ENCODE measurements at regions not wholly inside any gene's neighbourhood (a gene's known extent, or its start where the extent isn't known, plus 50 kb on each side); places are given as distances from the start of the nearest gene placed in this dataset.

GRCh38 chr14:83019744-83020414, 1486.2 kb upstream of the SEL1L start:
- no peak overlapping the region for H4K8ac ChIP-seq (ENCODE audit: low read depth, low read length)
- H2BK120ac ChIP-seq (ENCODE audit: insufficient read depth, low read length, poor library complexity): no peak overlapping the region
- H3K14ac ChIP-seq (ENCODE audit: low read length): no peak overlapping the region
- H4K12ac ChIP-seq (ENCODE audit: low read depth, low read length): no peak overlapping the region
- H3K36me3 ChIP-seq (ENCODE audit: control insufficient read depth in 1 of 2, insufficient read depth in 2 of 2, low read length in 2 of 2): no peaks in the 10 kb centered on the region
- H4K91ac ChIP-seq (ENCODE audit: low read depth, low read length): no peak overlapping the region
- H2BK12ac ChIP-seq (ENCODE audit: low read length): no peak overlapping the region
- no peak overlapping the region for H3K4me2 ChIP-seq (ENCODE audit: low read length)
- no peak overlapping the region for H2AFZ ChIP-seq (ENCODE audit: insufficient read depth, low read length, poor library complexity)
- no peak overlapping the region for H3K4ac ChIP-seq (ENCODE audit: low read depth, low read length)
- H3K27me3 ChIP-seq (ENCODE audit: insufficient read depth, low read length): no peaks in the 10 kb centered on the region
- no peak overlapping the region for H3K18ac ChIP-seq (ENCODE audit: low read length)
- no CpG with 5 or more reads among the region's 3 CpGs for WGBS (ENCODE audit: extremely low coverage, insufficient coverage, insufficient read length)
- H3K9ac ChIP-seq (ENCODE audit: low read length): no peak overlapping the region
- H3K79me2 ChIP-seq (ENCODE audit: control insufficient read depth, insufficient read depth, low read length, poor library complexity): no peaks in the 10 kb centered on the region
- H2AK5ac ChIP-seq (ENCODE audit: low read length): no peak overlapping the region
- H3K4me1 ChIP-seq (ENCODE audit: control insufficient read depth in 1 of 2, insufficient read depth in 2 of 2, low read length in 2 of 2): no peaks in the 10 kb centered on the region
- H3K79me1 ChIP-seq (ENCODE audit: low read length): no peaks in the 10 kb centered on the region
- no peak overlapping the region for H3K23ac ChIP-seq (ENCODE audit: low read length)
- H2BK5ac ChIP-seq (ENCODE audit: low read depth, low read length, poor library complexity): no peak overlapping the region
- H3K27ac ChIP-seq (ENCODE audit: low read depth, low read length): no peak overlapping the region
- H3K4me3 ChIP-seq (ENCODE audit: low read depth, low read length): no peak overlapping the region
- H3K9me3 ChIP-seq (ENCODE audit: insufficient read depth, low read depth, low read length): no peaks in the 10 kb centered on the region
- DNase-seq: no peak

- H3K14ac ChIP-seq (ENCODE audit: low read length): no peak overlapping the region
- no peak overlapping the region for H3K18ac ChIP-seq (ENCODE audit: low read length)
- H3K23ac ChIP-seq (ENCODE audit: low read length): no peak overlapping the region
- no peaks in the 10 kb centered on the region for H3K79me1 ChIP-seq (ENCODE audit: low read length)
- H2BK12ac ChIP-seq (ENCODE audit: low read length): no peak overlapping the region
- no peaks in the 10 kb centered on the region for H3K27me3 ChIP-seq (ENCODE audit: insufficient read depth, low read length)
- no peak overlapping the region for H3K4me3 ChIP-seq (ENCODE audit: low read depth, low read length)
- no peak overlapping the region for H3K4me2 ChIP-seq (ENCODE audit: low read length)
- H3K9me3 ChIP-seq (ENCODE audit: insufficient read depth, low read depth, low read length): no peaks in the 10 kb centered on the region
- WGBS (ENCODE audit: extremely low coverage, insufficient coverage, insufficient read length): no CpG with 5 or more reads among the region's 2 CpGs
- no peak overlapping the region for H2AFZ ChIP-seq (ENCODE audit: insufficient read depth, low read length, poor library complexity)
- H3K36me3 ChIP-seq (ENCODE audit: control insufficient read depth in 1 of 2, insufficient read depth in 2 of 2, low read length in 2 of 2): no peaks in the 10 kb centered on the region
- H2BK5ac ChIP-seq (ENCODE audit: low read depth, low read length, poor library complexity): no peak overlapping the region
- H2AK5ac ChIP-seq (ENCODE audit: low read length): no peak overlapping the region
- H4K8ac ChIP-seq (ENCODE audit: low read depth, low read length): no peak overlapping the region
- no peak overlapping the region for H4K12ac ChIP-seq (ENCODE audit: low read depth, low read length)
- H2BK120ac ChIP-seq (ENCODE audit: insufficient read depth, low read length, poor library complexity): no peak overlapping the region
- H3K4me1 ChIP-seq (ENCODE audit: control insufficient read depth in 1 of 2, insufficient read depth in 2 of 2, low read length in 2 of 2): no peaks in the 10 kb centered on the region
- H3K4ac ChIP-seq (ENCODE audit: low read depth, low read length): no peak overlapping the region
- no peak for DNase-seq
- H4K91ac ChIP-seq (ENCODE audit: low read depth, low read length): no peak overlapping the region
- H3K9ac ChIP-seq (ENCODE audit: low read length): no peak overlapping the region
- H3K27ac ChIP-seq (ENCODE audit: low read depth, low read length): no peak overlapping the region
- no peaks in the 10 kb centered on the region for H3K79me2 ChIP-seq (ENCODE audit: control insufficient read depth, insufficient read depth, low read length, poor library complexity)
Observed at GRCh38 chr14:83021323-83021722, 1487.7 kb upstream of the SEL1L start.

- no peak overlapping the region for H3K27ac ChIP-seq (ENCODE audit: low read depth, low read length)
- H2BK5ac ChIP-seq (ENCODE audit: low read depth, low read length, poor library complexity): no peak overlapping the region
- no peak overlapping the region for H2AFZ ChIP-seq (ENCODE audit: insufficient read depth, low read length, poor library complexity)
- no peaks in the 10 kb centered on the region for H3K27me3 ChIP-seq (ENCODE audit: insufficient read depth, low read length)
- H3K9ac ChIP-seq (ENCODE audit: low read length): no peak overlapping the region
- no peak overlapping the region for H3K14ac ChIP-seq (ENCODE audit: low read length)
- no peaks in the 10 kb centered on the region for H3K79me2 ChIP-seq (ENCODE audit: control insufficient read depth, insufficient read depth, low read length, poor library complexity)
- no peak overlapping the region for H3K4me3 ChIP-seq (ENCODE audit: low read depth, low read length)
- H2BK120ac ChIP-seq (ENCODE audit: insufficient read depth, low read length, poor library complexity): no peak overlapping the region
- no peak overlapping the region for H3K18ac ChIP-seq (ENCODE audit: low read length)
- no peaks in the 10 kb centered on the region for H3K79me1 ChIP-seq (ENCODE audit: low read length)
- H4K91ac ChIP-seq (ENCODE audit: low read depth, low read length): no peak overlapping the region
- H4K12ac ChIP-seq (ENCODE audit: low read depth, low read length): no peak overlapping the region
- no CpG with 5 or more reads among the region's 3 CpGs for WGBS (ENCODE audit: extremely low coverage, insufficient coverage, insufficient read length)
- no peaks in the 10 kb centered on the region for H3K9me3 ChIP-seq (ENCODE audit: insufficient read depth, low read depth, low read length)
- H4K8ac ChIP-seq (ENCODE audit: low read depth, low read length): no peak overlapping the region
- H2AK5ac ChIP-seq (ENCODE audit: low read length): no peak overlapping the region
- H3K4ac ChIP-seq (ENCODE audit: low read depth, low read length): no peak overlapping the region
- no peak overlapping the region for H2BK12ac ChIP-seq (ENCODE audit: low read length)
- DNase-seq: no peak
- H3K23ac ChIP-seq (ENCODE audit: low read length): no peak overlapping the region
- H3K4me2 ChIP-seq (ENCODE audit: low read length): no peak overlapping the region
- no peaks in the 10 kb centered on the region for H3K4me1 ChIP-seq (ENCODE audit: control insufficient read depth in 1 of 2, insufficient read depth in 2 of 2, low read length in 2 of 2)
- H3K36me3 ChIP-seq (ENCODE audit: control insufficient read depth in 1 of 2, insufficient read depth in 2 of 2, low read length in 2 of 2): no peaks in the 10 kb centered on the region
Observed at GRCh38 chr14:83023369-83023768, 1489.7 kb upstream of the SEL1L start.

DNA sequence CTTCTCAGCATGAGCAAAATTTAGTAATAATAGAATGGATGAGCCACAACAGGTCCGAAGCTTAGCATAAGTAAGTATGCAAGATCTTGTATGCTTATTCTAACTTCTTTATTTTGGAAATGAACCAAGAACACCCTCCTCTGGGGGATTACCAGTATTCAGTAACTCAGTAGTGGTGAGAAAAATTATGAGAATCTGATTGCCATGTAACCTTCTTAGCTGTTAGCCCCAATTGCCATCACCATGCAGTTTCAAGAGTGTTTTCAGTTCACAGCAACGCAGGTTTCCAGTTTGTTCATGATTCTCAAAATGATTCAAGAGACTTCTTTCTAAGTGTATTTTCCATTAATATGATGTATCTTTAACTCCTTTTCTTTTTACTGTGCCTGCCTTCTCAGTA, 1507.6 kb upstream of the SEL1L start:
- H4K91ac ChIP-seq (ENCODE audit: low read depth, low read length): no peak overlapping the region
- no peak overlapping the region for H2BK120ac ChIP-seq (ENCODE audit: insufficient read depth, low read length, poor library complexity)
- H3K27ac ChIP-seq (ENCODE audit: low read depth, low read length): no peak overlapping the region
- H3K4me1 ChIP-seq (ENCODE audit: control insufficient read depth in 1 of 2, insufficient read depth in 2 of 2, low read length in 2 of 2): no peaks in the 10 kb centered on the region
- no peak overlapping the region for H4K12ac ChIP-seq (ENCODE audit: low read depth, low read length)
- H3K79me2 ChIP-seq (ENCODE audit: control insufficient read depth, insufficient read depth, low read length, poor library complexity): no peaks in the 10 kb centered on the region
- WGBS (ENCODE audit: extremely low coverage, insufficient coverage, insufficient read length): no CpG with 5 or more reads among the region's 2 CpGs
- H3K27me3 ChIP-seq (ENCODE audit: insufficient read depth, low read length): no peaks in the 10 kb centered on the region
- no peak overlapping the region for H2AK5ac ChIP-seq (ENCODE audit: low read length)
- no peaks in the 10 kb centered on the region for H3K79me1 ChIP-seq (ENCODE audit: low read length)
- H4K8ac ChIP-seq (ENCODE audit: low read depth, low read length): no peak overlapping the region
- H3K4me3 ChIP-seq (ENCODE audit: low read depth, low read length): no peak overlapping the region
- no peak overlapping the region for H3K4me2 ChIP-seq (ENCODE audit: low read length)
- no peak overlapping the region for H2BK12ac ChIP-seq (ENCODE audit: low read length)
- H2BK5ac ChIP-seq (ENCODE audit: low read depth, low read length, poor library complexity): no peak overlapping the region
- H3K9me3 ChIP-seq (ENCODE audit: insufficient read depth, low read depth, low read length): no peaks in the 10 kb centered on the region
- H3K23ac ChIP-seq (ENCODE audit: low read length): no peak overlapping the region
- H3K4ac ChIP-seq (ENCODE audit: low read depth, low read length): no peak overlapping the region
- H3K9ac ChIP-seq (ENCODE audit: low read length): no peak overlapping the region
- no peak overlapping the region for H3K18ac ChIP-seq (ENCODE audit: low read length)
- no peak overlapping the region for H2AFZ ChIP-seq (ENCODE audit: insufficient read depth, low read length, poor library complexity)
- no peak for DNase-seq
- no peaks in the 10 kb centered on the region for H3K36me3 ChIP-seq (ENCODE audit: control insufficient read depth in 1 of 2, insufficient read depth in 2 of 2, low read length in 2 of 2)
- H3K14ac ChIP-seq (ENCODE audit: low read length): no peak overlapping the region
